ENCODE measurements at regions not wholly inside any gene's neighbourhood (a gene's known extent, or its start where the extent isn't known, plus 50 kb on each side); places are given as distances from the start of the nearest gene placed in this dataset.

GRCh38 chr4:119781044-119781443 lies 152.4 kb upstream of the PDE5A start:
- DNase-seq (ENCODE audit: low spot score) = no peak
- TF ChIP-seq CTCF (IDR thresholded peaks at IDR 0.05; ENCODE audit: borderline replicate concordance, control extremely low read depth, extremely low read depth, insufficient read depth, missing control alignments) = no peak
- in situ Hi-C loops (cut with MboI; ENCODE audit: low sequenced_read_pairs, unreplicated experiment) = loop anchor here (25.0 kb wide), 1 partner anchor 469 kb away; the partner anchor contains the start of gene FABP2

GRCh38 chr4:119774840-119775239 lies 146.2 kb upstream of the PDE5A start:
- no peak for DNase-seq (ENCODE audit: low spot score)
- no peak for TF ChIP-seq CTCF (IDR thresholded peaks at IDR 0.05; ENCODE audit: borderline replicate concordance, control extremely low read depth, extremely low read depth, insufficient read depth, missing control alignments)
- in situ Hi-C loops (cut with MboI; ENCODE audit: low sequenced_read_pairs, unreplicated experiment) = loop anchor here (25.0 kb wide), 1 partner anchor 463 kb away; the partner anchor contains the start of gene FABP2

- in situ Hi-C loops (cut with MboI; ENCODE audit: low sequenced_read_pairs, unreplicated experiment) = no loop called here
- no peak for TF ChIP-seq CTCF (IDR thresholded peaks at IDR 0.05; ENCODE audit: borderline replicate concordance, control extremely low read depth, extremely low read depth, insufficient read depth, missing control alignments)
- no peak for DNase-seq (ENCODE audit: low spot score)
Observed at GRCh38 chr4:119765951-119766350, 137.3 kb upstream of the PDE5A start.

- in situ Hi-C loops (cut with MboI; ENCODE audit: low sequenced_read_pairs, unreplicated experiment) = no loop called here
- no peak for TF ChIP-seq CTCF (IDR thresholded peaks at IDR 0.05; ENCODE audit: borderline replicate concordance, control extremely low read depth, extremely low read depth, insufficient read depth, missing control alignments)
- no peak for DNase-seq (ENCODE audit: low spot score)
Observed at GRCh38 chr4:119765469-119765868, 136.9 kb upstream of the PDE5A start.

GRCh38 chr4:119763386-119763785 lies 134.8 kb upstream of the PDE5A start:
- DNase-seq (ENCODE audit: low spot score) = no peak
- TF ChIP-seq CTCF (IDR thresholded peaks at IDR 0.05; ENCODE audit: borderline replicate concordance, control extremely low read depth, extremely low read depth, insufficient read depth, missing control alignments) = no peak
- in situ Hi-C loops (cut with MboI; ENCODE audit: low sequenced_read_pairs, unreplicated experiment) = no loop called here

GRCh38 chr4:119755599-119755998 lies 127.0 kb upstream of the PDE5A start:
- in situ Hi-C loops (cut with MboI; ENCODE audit: low sequenced_read_pairs, unreplicated experiment) = no loop called here
- DNase-seq (ENCODE audit: low spot score) = no peak
- TF ChIP-seq CTCF (IDR thresholded peaks at IDR 0.05; ENCODE audit: borderline replicate concordance, control extremely low read depth, extremely low read depth, insufficient read depth, missing control alignments) = no peak

GRCh38 chr4:119752936-119753335 lies 124.3 kb upstream of the PDE5A start:
- TF ChIP-seq CTCF (IDR thresholded peaks at IDR 0.05; ENCODE audit: borderline replicate concordance, control extremely low read depth, extremely low read depth, insufficient read depth, missing control alignments) = no peak
- in situ Hi-C loops (cut with MboI; ENCODE audit: low sequenced_read_pairs, unreplicated experiment) = no loop called here
- no peak for DNase-seq (ENCODE audit: low spot score)

All from GM13976 (cell line).